Sigmoid colon (tissue), 6 donors: ENCODE measurements at regions not wholly inside any gene's neighbourhood (a gene's known extent, or its start where the extent isn't known, plus 50 kb on each side); places are given as distances from the start of the nearest gene placed in this dataset.

ENCODE experiments used
- DNase-seq: peaks from one replicate; pipeline ENCODE4 v3.0.0-alpha.2; 2019
- H3K27ac ChIP-seq, 4 donors: fragments of 200-600 bp; sonication (generic); one replicate each; pipeline ENCODE4 v1.5.1; 2016 to 2019; ENCODE audit warnings: mild to moderate bottlenecking in 1 of 4
- H3K27me3 ChIP-seq, 3 donors: fragments of 200-600 bp; sonication (generic); one replicate each; pipeline ENCODE4 v1.5.1; 2019; ENCODE audit warnings: mild to moderate bottlenecking in 1 of 3
- H3K36me3 ChIP-seq, 4 donors: fragments of 200-600 bp; sonication (generic); one replicate each; pipeline ENCODE4 v1.5.1; 2016 to 2019
- H3K4me1 ChIP-seq, 4 donors: fragments of 200-600 bp; sonication (generic); one replicate each; pipeline ENCODE4 v1.5.1; 2017 to 2019
- H3K4me3 ChIP-seq, 4 donors: fragments of 200-600 bp; sonication (generic); one replicate each; pipeline ENCODE4 v1.5.1; 2017 to 2019; ENCODE audit warnings: mild to moderate bottlenecking in 2 of 4, moderate library complexity in 1 of 4
- H3K9me3 ChIP-seq, 4 donors: fragments of 200-600 bp in 3 of 4; sonication (generic) in 3 of 4; one replicate each; pipeline versions ENCODE4 v1.5.1 to v1.6.1; 2013 to 2019
- EP300 ChIP-seq, 4 donors: sonication (generic); formaldehyde crosslinking; IDR thresholded peaks; one replicate each; pipeline ENCODE4 v1.6.1; 2017; ENCODE audit warnings: antibody characterized with exemption in 4 of 4
- POLR2A ChIP-seq, 2 donors: fragments of 450-650 bp; IDR thresholded peaks; one replicate each; pipeline ENCODE4 v1.6.1; 2016; ENCODE audit warnings: antibody characterized with exemption in 2 of 2, mild to moderate bottlenecking in 2 of 2, moderate library complexity in 2 of 2
- POLR2AphosphoS5 ChIP-seq, 4 donors: sonication (generic); formaldehyde crosslinking; IDR thresholded peaks; one replicate each; pipeline ENCODE4 v1.6.1; 2017; ENCODE audit warnings: antibody characterized with exemption in 4 of 4
- WGBS, 2 donors: extraction: QIAGEN DNeasy Blood & Tissue Kit; methylation state at CpG; one replicate each; pipeline ENCODE4 v1.1.7; 2013; 5-methylcytosine and 5-hydroxymethylcytosine counted together
- intact Hi-C: fragments of 100-400 bp; cut with DNase I; formaldehyde crosslinking; loops from one replicate; pipeline ENCODE4 v1.15.1; 2023
- TF ChIP-seq, protein P1 (sequence below), 4 experiments: fragments of 450-650 bp in 3 of 4; fragments of 200-600 bp in 1 of 4; IDR thresholded peaks; one replicate each; pipeline ENCODE4 v1.5.1; 2016 to 2019; ENCODE audit warnings: antibody characterized with exemption in 4 of 4, mild to moderate bottlenecking in 3 of 4, moderate library complexity in 2 of 4
- donor health status: healthy with polysubstance abuse.
- donor health status: healthy.

- TF ChIP-seq EP300 (IDR thresholded peaks at IDR 0.05): no peak
- TF ChIP-seq POLR2AphosphoS5 (IDR thresholded peaks at IDR 0.05): peak in 1 of 4 donors; percentile 21
- Histone ChIP-seq H3K9me3 (no peaks in the 10 kb centered on the region), H3K4me3 (no peak overlapping the region), H3K4me1 (peaks cover 0 to 36% (median 24%) of the 10 kb centered on the region in 4 donors), H3K27me3 (no peaks in the 10 kb centered on the region), H3K27ac (peak overlapping the region; percentile 80 to 88 (median 84)), H3K36me3 (no peaks in the 10 kb centered on the region)
- intact Hi-C loops: no loop called here
- DNase-seq: no peak
- WGBS, 2 donors: 84 to 89% methylated on average over 12 of the region's 12 CpGs
These were observed 53.3 kb upstream of the NCOR2 start for GRCh38 chr12:124620606-124621295.

GRCh38 chr12:124618291-124618902 lies 51.0 kb upstream of the NCOR2 start:
- TF ChIP-seq, protein P1, sequence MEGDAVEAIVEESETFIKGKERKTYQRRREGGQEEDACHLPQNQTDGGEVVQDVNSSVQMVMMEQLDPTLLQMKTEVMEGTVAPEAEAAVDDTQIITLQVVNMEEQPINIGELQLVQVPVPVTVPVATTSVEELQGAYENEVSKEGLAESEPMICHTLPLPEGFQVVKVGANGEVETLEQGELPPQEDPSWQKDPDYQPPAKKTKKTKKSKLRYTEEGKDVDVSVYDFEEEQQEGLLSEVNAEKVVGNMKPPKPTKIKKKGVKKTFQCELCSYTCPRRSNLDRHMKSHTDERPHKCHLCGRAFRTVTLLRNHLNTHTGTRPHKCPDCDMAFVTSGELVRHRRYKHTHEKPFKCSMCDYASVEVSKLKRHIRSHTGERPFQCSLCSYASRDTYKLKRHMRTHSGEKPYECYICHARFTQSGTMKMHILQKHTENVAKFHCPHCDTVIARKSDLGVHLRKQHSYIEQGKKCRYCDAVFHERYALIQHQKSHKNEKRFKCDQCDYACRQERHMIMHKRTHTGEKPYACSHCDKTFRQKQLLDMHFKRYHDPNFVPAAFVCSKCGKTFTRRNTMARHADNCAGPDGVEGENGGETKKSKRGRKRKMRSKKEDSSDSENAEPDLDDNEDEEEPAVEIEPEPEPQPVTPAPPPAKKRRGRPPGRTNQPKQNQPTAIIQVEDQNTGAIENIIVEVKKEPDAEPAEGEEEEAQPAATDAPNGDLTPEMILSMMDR (IDR thresholded peaks at IDR 0.05): no peak
- TF ChIP-seq POLR2AphosphoS5 (IDR thresholded peaks at IDR 0.05) (no peak), POLR2A (IDR thresholded peaks at IDR 0.05) (no peak), EP300 (IDR thresholded peaks at IDR 0.05) (no peak)
- Histone ChIP-seq H3K4me3 (no peak overlapping the region), H3K27me3 (no peaks in the 10 kb centered on the region), H3K9me3 (no peaks in the 10 kb centered on the region), H3K36me3 (no peaks in the 10 kb centered on the region), H3K4me1 (peaks cover 0 to 34% (median 24%) of the 10 kb centered on the region in 4 donors), H3K27ac (no peak overlapping the region)
- 82 to 90% methylated on average over 21 of the region's 21 CpGs for WGBS, 2 donors
- DNase-seq: no peak
- intact Hi-C loops: no loop called here

GRCh38 chr12:124617615-124618014 lies 50.2 kb upstream of the NCOR2 start:
- Histone ChIP-seq H3K36me3 (no peaks in the 10 kb centered on the region), H3K27me3 (no peaks in the 10 kb centered on the region), H3K27ac (no peak overlapping the region), H3K4me3 (no peak overlapping the region), H3K4me1 (peaks cover 0 to 40% (median 28%) of the 10 kb centered on the region in 4 donors), H3K9me3 (no peaks in the 10 kb centered on the region)
- DNase-seq: no peak
- 56 to 79% methylated on average over 19 of the region's 19 CpGs for WGBS, 2 donors
- intact Hi-C loops: no loop called here
- TF ChIP-seq, protein P1 (IDR thresholded peaks at IDR 0.05): no peak
- TF ChIP-seq EP300 (IDR thresholded peaks at IDR 0.05): no peak
- TF ChIP-seq POLR2A (IDR thresholded peaks at IDR 0.05): no peak
- TF ChIP-seq POLR2AphosphoS5 (IDR thresholded peaks at IDR 0.05): no peak
